ENCODE measurements at regions not wholly inside any gene's neighbourhood (a gene's known extent, or its start where the extent isn't known, plus 50 kb on each side); places are given as distances from the start of the nearest gene placed in this dataset.

DNA sequence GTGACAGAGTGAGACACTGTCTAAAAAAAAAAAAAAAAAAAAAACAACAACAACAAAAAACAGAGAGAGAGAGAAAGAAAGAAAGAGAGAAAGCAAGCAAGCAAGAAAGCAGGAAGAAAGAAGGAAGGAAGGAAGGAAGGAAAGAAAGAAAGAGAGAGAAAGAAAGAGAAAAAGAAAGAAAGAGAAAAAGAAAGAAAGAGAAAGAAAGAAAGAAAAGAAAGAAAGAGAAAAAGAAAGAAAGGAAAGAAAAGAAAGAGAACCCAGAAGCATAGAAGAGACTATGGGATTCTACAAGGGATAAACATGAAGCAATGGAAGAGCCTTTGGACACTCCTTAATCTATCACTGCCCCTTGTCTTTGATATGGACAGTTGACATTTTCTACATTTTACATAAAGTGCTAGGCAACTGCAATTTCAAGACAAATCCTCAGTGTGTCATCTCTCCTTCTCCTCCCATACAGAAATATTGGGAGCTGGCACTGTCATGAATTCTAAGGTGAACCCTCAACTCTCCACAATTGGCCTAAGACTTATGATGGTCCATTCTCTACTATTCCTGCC is 151.9 kb upstream of the CPM start:
- Mint-ChIP-seq H3K9me3 (no peaks in the 10 kb centered on the region), H3K4me1 (no peaks in the 10 kb centered on the region), H3K27ac (no peak overlapping the region), H3K36me3 (ENCODE audit: low read depth) (no peaks in the 10 kb centered on the region), H3K27me3 (peaks cover 12% of the 10 kb centered on the region), H3K4me3 (no peak overlapping the region)
- DNase-seq: no peak
- intact Hi-C loops (cut with micrococcal nuclease): no loop called here

GRCh38 chr12:69085852-69086251 is 152.9 kb upstream of the CPM start:
- Mint-ChIP-seq H3K27me3 (peaks cover 16% of the 10 kb centered on the region), H3K9me3 (no peaks in the 10 kb centered on the region)

GRCh38 chr12:69087986-69088385 is 151.4 kb upstream of the CPSF6 start:
- intact Hi-C loops (cut with micrococcal nuclease): no loop called here
- DNase-seq: no peak
- Mint-ChIP-seq H3K27me3 (peaks cover 20% of the 10 kb centered on the region), H3K36me3 (ENCODE audit: low read depth) (no peaks in the 10 kb centered on the region), H3K4me3 (no peak overlapping the region), H3K27ac (no peak overlapping the region), H3K4me1 (no peaks in the 10 kb centered on the region), H3K9me3 (no peaks in the 10 kb centered on the region)

More at GRCh38 chr12:69085852-69086251, 152.9 kb upstream of the CPM start:
- intact Hi-C loops (cut with micrococcal nuclease): no loop called here
- no peak overlapping the region for H3K4me3 Mint-ChIP-seq
- H3K4me1 Mint-ChIP-seq: no peaks in the 10 kb centered on the region
- H3K36me3 Mint-ChIP-seq (ENCODE audit: low read depth): no peaks in the 10 kb centered on the region
- no peak overlapping the region for H3K27ac Mint-ChIP-seq
- no peak for DNase-seq

- intact Hi-C loops (cut with micrococcal nuclease): no loop called here
- no peaks in the 10 kb centered on the region for H3K4me1 Mint-ChIP-seq
- H3K4me3 Mint-ChIP-seq: no peak overlapping the region
- H3K9me3 Mint-ChIP-seq: no peaks in the 10 kb centered on the region
- peaks cover 17% of the 10 kb centered on the region for H3K27me3 Mint-ChIP-seq
- no peaks in the 10 kb centered on the region for H3K36me3 Mint-ChIP-seq (ENCODE audit: low read depth)
- DNase-seq: no peak
- no peak overlapping the region for H3K27ac Mint-ChIP-seq
Observed at GRCh38 chr12:69090722-69091121, 148.6 kb upstream of the CPSF6 start.

DNA sequence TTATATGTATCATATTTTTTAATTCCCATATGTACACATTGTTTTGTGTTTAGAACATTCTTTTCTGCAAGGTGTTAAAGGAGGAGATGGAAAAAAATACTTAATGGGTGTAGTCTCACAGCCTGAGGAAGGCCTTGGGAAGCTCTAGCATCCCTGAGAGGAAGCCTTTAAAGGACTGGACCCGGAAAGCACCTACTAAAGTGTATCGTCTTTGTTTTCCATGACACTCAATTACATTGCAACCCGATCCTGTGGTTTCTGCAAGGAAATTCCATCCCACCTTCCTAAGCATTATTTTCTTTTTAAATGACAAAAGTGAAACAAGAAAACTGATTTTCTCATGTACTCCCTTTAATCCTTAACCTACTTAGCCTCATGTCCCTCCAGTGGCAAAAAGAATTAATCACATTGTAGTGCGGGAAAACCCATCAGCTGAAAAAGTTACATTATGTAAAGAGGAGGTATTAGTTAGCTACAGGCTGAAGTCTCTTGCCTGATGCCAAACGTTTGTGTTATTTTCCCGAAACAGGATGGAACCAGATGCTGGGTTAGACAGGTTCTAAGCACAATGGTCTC is 147.8 kb upstream of the CPSF6 start:
- no peak overlapping the region for H3K4me3 Mint-ChIP-seq
- DNase-seq: no peak
- no peaks in the 10 kb centered on the region for H3K36me3 Mint-ChIP-seq (ENCODE audit: low read depth)
- no peaks in the 10 kb centered on the region for H3K4me1 Mint-ChIP-seq
- no peak overlapping the region for H3K27ac Mint-ChIP-seq
- intact Hi-C loops (cut with micrococcal nuclease): no loop called here
- H3K27me3 Mint-ChIP-seq: peaks cover 17% of the 10 kb centered on the region
- no peaks in the 10 kb centered on the region for H3K9me3 Mint-ChIP-seq

- no peak overlapping the region for H3K4me3 Mint-ChIP-seq
- DNase-seq: no peak
- intact Hi-C loops (cut with micrococcal nuclease): no loop called here
- no peaks in the 10 kb centered on the region for H3K4me1 Mint-ChIP-seq
- no peaks in the 10 kb centered on the region for H3K9me3 Mint-ChIP-seq
- H3K27me3 Mint-ChIP-seq: peaks cover 16% of the 10 kb centered on the region
- no peaks in the 10 kb centered on the region for H3K36me3 Mint-ChIP-seq (ENCODE audit: low read depth)
- H3K27ac Mint-ChIP-seq: no peak overlapping the region
Observed at GRCh38 chr12:69092137-69092536, 147.2 kb upstream of the CPSF6 start.

- Mint-ChIP-seq H3K4me3 (no peak overlapping the region), H3K9me3 (no peaks in the 10 kb centered on the region), H3K27ac (no peak overlapping the region), H3K36me3 (ENCODE audit: low read depth) (no peaks in the 10 kb centered on the region), H3K27me3 (peaks cover 12% of the 10 kb centered on the region), H3K4me1 (peaks cover 8% of the 10 kb centered on the region)
- DNase-seq: no peak
- intact Hi-C loops (cut with micrococcal nuclease): no loop called here
Observed at GRCh38 chr12:69094606-69095216, 144.7 kb upstream of the CPSF6 start.

- no peaks in the 10 kb centered on the region for H3K36me3 Mint-ChIP-seq (ENCODE audit: low read depth)
- H3K4me3 Mint-ChIP-seq: no peak overlapping the region
- intact Hi-C loops (cut with micrococcal nuclease): no loop called here
- DNase-seq: no peak
- H3K27ac Mint-ChIP-seq: no peak overlapping the region
- peaks cover 8% of the 10 kb centered on the region for H3K4me1 Mint-ChIP-seq
- H3K27me3 Mint-ChIP-seq: peaks cover 6% of the 10 kb centered on the region
- H3K9me3 Mint-ChIP-seq: no peaks in the 10 kb centered on the region
Observed at GRCh38 chr12:69095765-69096477, 143.4 kb upstream of the CPSF6 start.

DNA sequence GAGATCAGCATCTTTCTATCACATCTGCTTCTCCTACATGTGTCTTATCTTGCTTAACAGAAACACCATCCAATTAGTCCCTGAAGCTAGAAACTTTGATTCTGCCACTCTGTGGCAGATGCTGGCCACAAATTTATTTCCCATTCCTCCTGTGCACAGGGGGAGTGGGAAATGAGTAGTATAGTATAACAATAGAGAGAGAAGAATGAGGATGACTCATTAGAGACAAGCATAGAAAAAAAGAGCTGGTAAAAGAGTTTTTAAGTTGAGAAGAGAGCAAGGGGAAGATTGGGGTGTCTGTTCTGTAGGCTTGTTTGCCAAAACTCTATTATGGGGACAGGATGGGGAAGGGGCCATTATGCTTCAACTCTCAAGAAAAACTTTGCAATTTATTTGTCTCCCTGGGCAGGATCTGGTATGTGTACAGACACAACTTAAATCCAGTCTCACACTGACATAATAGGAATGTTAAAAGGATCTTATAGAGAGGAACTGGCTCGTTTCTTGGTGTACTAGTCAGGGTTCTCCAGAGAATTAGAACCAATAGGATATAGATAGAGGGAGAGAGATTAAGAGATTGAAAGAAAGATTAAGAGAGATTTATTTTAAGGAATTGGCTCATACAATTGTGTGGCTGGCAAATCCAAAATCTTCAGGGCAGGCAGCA is 142.6 kb upstream of the CPSF6 start:
- Mint-ChIP-seq H3K4me3 (no peak overlapping the region), H3K4me1 (peaks cover 8% of the 10 kb centered on the region), H3K27me3 (peaks cover 4% of the 10 kb centered on the region), H3K36me3 (ENCODE audit: low read depth) (no peaks in the 10 kb centered on the region), H3K9me3 (no peaks in the 10 kb centered on the region), H3K27ac (no peak overlapping the region)
- intact Hi-C loops (cut with micrococcal nuclease): no loop called here
- no peak for DNase-seq

- Mint-ChIP-seq H3K4me3 (no peak overlapping the region), H3K27me3 (peaks cover 4% of the 10 kb centered on the region)
- intact Hi-C loops (cut with micrococcal nuclease): no loop called here
Observed at GRCh38 chr12:69097619-69098368, 141.6 kb upstream of the CPSF6 start.

GRCh38 chr12:69099201-69099837 is 140.1 kb upstream of the CPSF6 start:
- Mint-ChIP-seq H3K27ac (no peak overlapping the region), H3K27me3 (peaks cover 2% of the 10 kb centered on the region), H3K36me3 (ENCODE audit: low read depth) (no peaks in the 10 kb centered on the region), H3K4me1 (peaks cover 10% of the 10 kb centered on the region), H3K9me3 (no peaks in the 10 kb centered on the region), H3K4me3 (no peak overlapping the region)
- intact Hi-C loops (cut with micrococcal nuclease): no loop called here
- no peak for DNase-seq

More at GRCh38 chr12:69097619-69098368, 141.6 kb upstream of the CPSF6 start:
- Mint-ChIP-seq H3K4me1 (peaks cover 9% of the 10 kb centered on the region), H3K9me3 (no peaks in the 10 kb centered on the region), H3K27ac (no peak overlapping the region), H3K36me3 (ENCODE audit: low read depth) (no peaks in the 10 kb centered on the region)
- no peak for DNase-seq

DNA sequence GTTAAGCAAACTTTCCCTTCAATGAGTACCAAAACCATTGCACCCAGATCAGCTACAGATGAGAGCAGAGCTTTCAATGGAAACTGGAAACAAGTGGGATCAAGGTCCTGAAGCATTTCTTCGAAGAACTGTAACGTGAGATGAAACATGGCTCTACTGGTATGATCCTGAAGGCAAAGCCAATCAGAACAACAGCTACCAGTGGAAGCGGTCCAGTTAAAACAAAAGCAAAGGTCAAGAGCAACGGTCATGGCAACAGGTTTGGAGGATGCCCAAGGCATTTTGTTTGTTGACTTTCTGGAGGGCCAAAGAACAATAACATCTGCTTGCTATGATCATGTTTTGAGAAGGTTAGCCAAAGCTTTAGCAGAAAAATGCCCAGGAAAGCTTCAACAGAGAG is 137.9 kb upstream of the CPSF6 start:
- H3K4me1 Mint-ChIP-seq: peaks cover 10% of the 10 kb centered on the region
- no peak overlapping the region for H3K4me3 Mint-ChIP-seq
- DNase-seq: no peak
- no peaks in the 10 kb centered on the region for H3K9me3 Mint-ChIP-seq
- H3K27ac Mint-ChIP-seq: no peak overlapping the region
- H3K27me3 Mint-ChIP-seq: peaks cover 2% of the 10 kb centered on the region
- intact Hi-C loops (cut with micrococcal nuclease): no loop called here
- H3K36me3 Mint-ChIP-seq (ENCODE audit: low read depth): no peaks in the 10 kb centered on the region

DNA sequence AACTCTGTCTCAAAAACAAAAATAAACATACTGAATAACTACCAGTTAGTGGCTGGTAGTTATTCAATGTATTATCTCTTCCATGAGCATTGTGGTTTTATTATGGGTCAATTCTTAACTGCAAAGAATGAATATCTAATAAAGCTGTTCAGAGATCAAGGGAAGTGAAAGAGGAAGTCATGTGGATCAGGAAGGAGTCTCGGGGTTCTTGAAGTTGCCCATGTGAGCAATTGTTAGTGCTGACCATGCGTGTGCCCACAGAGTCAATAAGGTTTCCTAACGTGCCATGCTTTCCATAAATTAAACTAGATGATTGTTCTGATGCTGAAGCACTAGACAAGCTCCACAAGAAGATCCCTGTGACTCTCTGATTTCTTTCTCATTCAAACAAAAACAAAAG is 136.5 kb upstream of the CPSF6 start:
- H3K4me1 Mint-ChIP-seq: peaks cover 10% of the 10 kb centered on the region
- DNase-seq: no peak
- no peaks in the 10 kb centered on the region for H3K9me3 Mint-ChIP-seq
- intact Hi-C loops (cut with micrococcal nuclease): no loop called here
- no peak overlapping the region for H3K4me3 Mint-ChIP-seq
- peaks cover 2% of the 10 kb centered on the region for H3K27me3 Mint-ChIP-seq
- H3K36me3 Mint-ChIP-seq (ENCODE audit: low read depth): no peaks in the 10 kb centered on the region
- no peak overlapping the region for H3K27ac Mint-ChIP-seq
